ENCODE measurements at regions not wholly inside any gene's neighbourhood (a gene's known extent, or its start where the extent isn't known, plus 50 kb on each side); places are given as distances from the start of the nearest gene placed in this dataset.

- SMC1A ChIA-PET (ENCODE audit: uncharacterized antibody, unreplicated experiment) = interaction anchor here (1.1 kb wide), 2 partner anchors 23 to 382 kb away, joined by 3 to 6 read pairs; no protein-coding TSS in a partner anchor
- intact Hi-C loops (cut with micrococcal nuclease; ENCODE audit: unreplicated experiment) = no loop called here
- TF ChIP-seq CEBPZ (IDR thresholded peaks at IDR 0.05; ENCODE audit: low read depth, low read length) = no peak
- no peak for TF ChIP-seq NFXL1 (IDR thresholded peaks at IDR 0.05; ENCODE audit: borderline replicate concordance)
- TF ChIP-seq BACH1 (IDR thresholded peaks at IDR 0.05; ENCODE audit: borderline replicate concordance) = no peak
- no peak for TF ChIP-seq MYB (IDR thresholded peaks at IDR 0.05; ENCODE audit: borderline replicate concordance, low read depth, low read length)
- TF ChIP-seq GATAD2B (conservative IDR thresholded peaks at IDR 0.05; ENCODE audit: low read depth) = no peak
- TF ChIP-seq E2F8 (IDR thresholded peaks at IDR 0.05; ENCODE audit: low read depth, partially characterized antibody) = no peak
- no peak for TF ChIP-seq NKRF (conservative IDR thresholded peaks at IDR 0.05)
- TF ChIP-seq CHD1 (IDR thresholded peaks at IDR 0.05; ENCODE audit: low read depth, low read length) = no peak
- no peak for TF ChIP-seq ASH2L (IDR thresholded peaks at IDR 0.05; ENCODE audit: borderline replicate concordance, low read depth)
- TF ChIP-seq ZNF274 (IDR thresholded peaks at IDR 0.05; ENCODE audit: insufficient read depth, insufficient read length) = no peak
- no peak for TF ChIP-seq SUPT20H (IDR thresholded peaks at IDR 0.05; ENCODE audit: borderline replicate concordance, control insufficient read depth, low read depth, low read length)
- no peak for TF ChIP-seq ZBTB11 (CRISPR knock-in tag; IDR thresholded peaks at IDR 0.05)
- TF ChIP-seq RCOR1 (conservative IDR thresholded peaks at IDR 0.05; ENCODE audit: low read depth, low read length) = no peak
Measured at GRCh38 chr1:224540535-224540934, 75.6 kb upstream of the CNIH3 start.

More at GRCh38 chr1:224540535-224540934, 75.6 kb upstream of the CNIH3 start:
- no peaks in the 10 kb centered on the region for H4K20me1 ChIP-seq (ENCODE audit: control insufficient read depth, insufficient read depth)
- no peak overlapping the region for H3K27ac ChIP-seq (ENCODE audit: control insufficient read depth, insufficient read depth)
- in situ Hi-C loops (cut with MboI) = no loop called here
- no peaks in the 10 kb centered on the region for H3K79me2 ChIP-seq (ENCODE audit: control insufficient read depth, insufficient read depth, low read length)
- peaks cover 0 to 3% of the 10 kb centered on the region in 2 experiments; a peak in 2 of 4 replicates for H3K27me3 ChIP-seq (replicated peaks in 1 of 2; ENCODE audit: control insufficient read depth in 2 of 2, insufficient read depth in 2 of 2, low read length in 1 of 2)
- RAD21 ChIA-PET (ENCODE audit: unreplicated experiment) = no interaction called here
- POLR2A ChIA-PET = interaction anchor here (0.6 kb wide), 2 partner anchors 1161 to 1839 kb away, joined by 3 to 5 read pairs; no protein-coding TSS in a partner anchor
- no peaks in the 10 kb centered on the region for H3K9me3 ChIP-seq (replicated peaks; ENCODE audit: control insufficient read depth, insufficient read depth, low read length)
- H3K4me1 ChIP-seq (ENCODE audit: control insufficient read depth, insufficient read depth, low read length) = no peaks in the 10 kb centered on the region
- BruUV-seq (replicated peaks) = no TSS peak
- no peak overlapping the region for H2AFZ ChIP-seq (ENCODE audit: control insufficient read depth, low read depth, low read length)
- no peak overlapping the region for H3K4me2 ChIP-seq (ENCODE audit: control insufficient read depth, insufficient read depth)
- WGBS (ENCODE audit: insufficient coverage, insufficient replicate concordance, low lambda C conversion rate, missing lambda C conversion rate) = 33% methylated on average over 1 of the region's 1 CpG
- no peak overlapping the region for H3K9ac ChIP-seq (ENCODE audit: control insufficient read depth, insufficient read depth, low read length)
- ATAC-seq = no peak
- H3K4me3 ChIP-seq = no peak overlapping the region
- FAIRE-seq = no peak
- CTCF ChIA-PET = interaction anchor here (1.4 kb wide), 1 partner anchor 354 kb away, joined by 3 read pairs; no protein-coding TSS in a partner anchor
- no peak for DNase-seq (ENCODE audit: low read depth, low spot score)
- no peaks in the 10 kb centered on the region for H3K36me3 ChIP-seq (ENCODE audit: control insufficient read depth in 2 of 2, insufficient read depth in 2 of 2, low read length in 1 of 2)

Data from GM12878 (cell line).